ENCODE measurements at regions not wholly inside any gene's neighbourhood (a gene's known extent, or its start where the extent isn't known, plus 50 kb on each side); places are given as distances from the start of the nearest gene placed in this dataset.

DNA sequence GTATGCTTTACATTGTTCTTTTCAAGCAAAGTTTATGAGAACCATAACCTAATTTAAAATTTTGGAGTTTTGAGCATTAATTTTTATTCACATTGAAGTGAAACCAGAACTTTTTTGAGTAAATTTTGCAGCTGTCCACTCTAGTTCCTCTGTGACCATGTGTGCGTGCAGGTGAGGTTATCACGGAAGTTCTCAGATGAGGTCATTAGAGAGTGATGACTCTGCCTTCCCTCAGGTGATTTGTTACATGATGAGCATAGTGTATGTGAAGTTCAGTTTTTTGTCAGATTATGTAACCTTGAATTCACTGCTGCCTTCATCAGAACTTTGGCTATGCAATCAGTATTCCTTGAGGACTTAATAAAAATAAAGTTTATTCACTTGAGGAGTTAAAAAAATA, 828.2 kb downstream of the ADGRL2 start:
- in situ Hi-C loops (cut with MboI; ENCODE audit: low pct_unique_long_range_greater_than_20kb, low sequenced_read_pairs, unreplicated experiment) = no loop called here
- TF ChIP-seq, protein P1, sequence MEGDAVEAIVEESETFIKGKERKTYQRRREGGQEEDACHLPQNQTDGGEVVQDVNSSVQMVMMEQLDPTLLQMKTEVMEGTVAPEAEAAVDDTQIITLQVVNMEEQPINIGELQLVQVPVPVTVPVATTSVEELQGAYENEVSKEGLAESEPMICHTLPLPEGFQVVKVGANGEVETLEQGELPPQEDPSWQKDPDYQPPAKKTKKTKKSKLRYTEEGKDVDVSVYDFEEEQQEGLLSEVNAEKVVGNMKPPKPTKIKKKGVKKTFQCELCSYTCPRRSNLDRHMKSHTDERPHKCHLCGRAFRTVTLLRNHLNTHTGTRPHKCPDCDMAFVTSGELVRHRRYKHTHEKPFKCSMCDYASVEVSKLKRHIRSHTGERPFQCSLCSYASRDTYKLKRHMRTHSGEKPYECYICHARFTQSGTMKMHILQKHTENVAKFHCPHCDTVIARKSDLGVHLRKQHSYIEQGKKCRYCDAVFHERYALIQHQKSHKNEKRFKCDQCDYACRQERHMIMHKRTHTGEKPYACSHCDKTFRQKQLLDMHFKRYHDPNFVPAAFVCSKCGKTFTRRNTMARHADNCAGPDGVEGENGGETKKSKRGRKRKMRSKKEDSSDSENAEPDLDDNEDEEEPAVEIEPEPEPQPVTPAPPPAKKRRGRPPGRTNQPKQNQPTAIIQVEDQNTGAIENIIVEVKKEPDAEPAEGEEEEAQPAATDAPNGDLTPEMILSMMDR (IDR thresholded peaks at IDR 0.05; ENCODE audit: extremely low read depth, insufficient read depth, missing control alignments) = no peak

DNA sequence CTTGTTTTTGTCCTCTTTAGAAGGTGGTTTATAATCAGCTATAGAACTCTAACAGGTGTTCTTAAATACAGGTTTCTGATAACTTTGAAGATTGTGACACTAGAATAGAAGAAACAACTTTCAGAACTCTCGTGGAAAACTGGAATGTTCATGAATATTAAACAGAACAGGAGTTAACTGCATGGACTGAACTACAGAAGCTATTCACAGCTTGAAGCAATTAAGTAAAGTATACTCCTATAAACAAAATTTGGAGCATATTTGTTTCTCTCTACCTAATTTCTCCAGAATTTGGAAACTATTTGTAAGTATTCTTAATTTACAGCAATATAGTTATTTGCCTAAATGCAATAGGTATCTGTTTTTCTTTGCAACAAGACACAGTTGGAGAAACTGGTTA, 824.8 kb downstream of the ADGRL2 start:
- no peak for DNase-seq (ENCODE audit: low spot score)
- in situ Hi-C loops (cut with MboI; ENCODE audit: low pct_unique_long_range_greater_than_20kb, low sequenced_read_pairs, unreplicated experiment) = no loop called here
- TF ChIP-seq, protein P1 (IDR thresholded peaks at IDR 0.05; ENCODE audit: extremely low read depth, insufficient read depth, missing control alignments) = no peak

More for the DNA sequence above, 828.2 kb downstream of the ADGRL2 start:
- no peak for DNase-seq (ENCODE audit: low spot score)

DNA sequence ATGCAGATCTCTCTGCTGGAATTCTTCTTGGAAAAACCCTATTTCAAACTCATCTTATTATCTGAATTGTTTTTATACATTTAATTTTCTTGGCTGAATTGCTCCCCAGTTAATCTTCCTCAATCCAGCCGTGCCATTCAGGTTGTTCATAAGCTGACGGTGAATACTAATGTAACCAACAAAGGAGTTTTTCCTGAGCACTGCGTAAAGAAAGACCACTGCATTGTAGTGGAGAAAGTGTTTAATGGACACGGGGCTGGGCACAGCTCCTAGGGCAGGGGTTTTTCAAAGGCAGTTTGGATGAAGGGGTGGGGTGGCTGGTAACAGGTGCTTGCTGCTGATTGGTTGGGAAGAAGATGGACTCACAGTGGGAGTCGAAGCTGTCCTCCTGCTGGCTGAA, 820.3 kb downstream of the ADGRL2 start:
- no peak for DNase-seq (ENCODE audit: low spot score)
- TF ChIP-seq, protein P1 (IDR thresholded peaks at IDR 0.05; ENCODE audit: extremely low read depth, insufficient read depth, missing control alignments) = no peak
- in situ Hi-C loops (cut with MboI; ENCODE audit: low pct_unique_long_range_greater_than_20kb, low sequenced_read_pairs, unreplicated experiment) = no loop called here

DNA sequence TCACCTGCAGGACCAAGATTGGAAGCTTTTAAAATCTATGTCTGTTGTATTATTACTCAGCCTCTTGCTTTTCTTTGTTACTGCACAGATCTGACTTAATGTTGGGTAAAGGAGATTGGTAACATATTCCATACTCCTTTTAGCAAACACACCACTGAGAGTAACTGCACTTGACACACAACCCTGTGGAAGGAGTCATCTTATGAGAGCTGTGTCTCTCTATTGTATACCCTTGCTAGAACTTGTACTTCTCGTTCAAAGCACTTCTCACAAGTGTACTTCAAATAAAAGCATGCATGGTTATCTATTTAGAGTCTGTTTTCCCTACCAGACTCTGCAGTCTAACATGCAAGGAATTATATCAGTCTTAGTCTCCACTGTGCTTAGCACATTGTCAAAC, 813.4 kb downstream of the ADGRL2 start:
- in situ Hi-C loops (cut with MboI; ENCODE audit: low pct_unique_long_range_greater_than_20kb, low sequenced_read_pairs, unreplicated experiment) = no loop called here
- TF ChIP-seq, protein P1 (IDR thresholded peaks at IDR 0.05; ENCODE audit: extremely low read depth, insufficient read depth, missing control alignments) = no peak
- no peak for DNase-seq (ENCODE audit: low spot score)

DNA sequence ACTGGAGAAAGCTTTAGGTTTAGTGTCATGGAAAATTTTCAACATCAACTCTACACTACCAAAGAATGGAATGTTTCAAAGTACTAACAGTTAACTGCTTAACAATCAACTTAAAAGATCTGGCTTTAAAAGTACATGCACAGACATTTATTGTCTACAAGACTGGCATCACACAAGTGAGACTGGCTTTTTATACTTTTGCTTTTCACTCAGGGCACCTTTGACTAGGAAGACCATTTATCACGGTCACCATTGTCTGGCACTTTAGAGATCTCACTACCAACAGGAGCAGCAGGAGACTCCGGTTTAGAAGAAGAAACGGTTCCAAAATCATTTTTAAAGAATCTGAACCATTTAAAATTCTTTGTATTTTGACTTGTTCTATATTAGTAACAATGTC, 812.3 kb downstream of the ADGRL2 start:
- TF ChIP-seq, protein P1 (IDR thresholded peaks at IDR 0.05; ENCODE audit: extremely low read depth, insufficient read depth, missing control alignments) = no peak
- in situ Hi-C loops (cut with MboI; ENCODE audit: low pct_unique_long_range_greater_than_20kb, low sequenced_read_pairs, unreplicated experiment) = no loop called here
- no peak for DNase-seq (ENCODE audit: low spot score)

DNA sequence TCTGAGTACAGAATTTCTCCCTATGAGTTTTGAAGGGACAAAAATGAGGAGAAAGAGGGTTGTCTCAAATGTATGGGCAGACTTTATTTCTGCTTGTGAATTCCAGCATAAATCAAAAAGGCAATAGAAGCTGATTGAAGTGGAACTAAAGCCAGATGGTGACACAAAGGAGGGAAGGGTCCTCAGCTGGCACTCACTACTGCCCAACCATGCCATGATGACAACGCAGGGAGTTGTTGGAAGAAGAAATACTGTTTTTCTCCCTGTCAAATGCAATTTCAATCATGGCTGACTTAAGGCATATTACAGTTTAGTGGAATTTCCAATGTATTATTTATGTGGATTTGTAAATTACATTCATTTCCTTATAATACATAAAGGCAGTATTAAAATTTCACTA, 805.8 kb downstream of the ADGRL2 start:
- in situ Hi-C loops (cut with MboI; ENCODE audit: low pct_unique_long_range_greater_than_20kb, low sequenced_read_pairs, unreplicated experiment) = no loop called here
- TF ChIP-seq, protein P1 (IDR thresholded peaks at IDR 0.05; ENCODE audit: extremely low read depth, insufficient read depth, missing control alignments) = no peak

DNA sequence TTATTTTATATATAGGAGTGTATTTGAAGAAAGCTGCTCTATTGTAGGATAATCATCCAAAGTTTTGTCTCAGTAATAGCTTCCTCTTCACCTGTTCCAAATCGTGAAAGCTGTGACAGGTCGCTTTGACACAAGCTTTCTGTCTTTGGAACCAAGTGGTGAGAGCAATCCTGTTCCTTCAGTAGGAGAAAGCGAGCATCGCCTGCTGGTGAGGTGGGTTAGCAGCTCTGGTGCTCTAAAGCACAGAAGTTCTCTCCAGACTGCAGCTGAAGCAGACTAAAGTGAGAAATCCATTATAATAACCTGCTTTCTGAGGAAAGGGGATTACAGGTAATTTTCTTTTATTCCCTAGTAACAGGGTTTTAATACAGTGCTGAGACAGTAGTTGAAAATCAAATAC, 803.8 kb downstream of the ADGRL2 start:
- in situ Hi-C loops (cut with MboI; ENCODE audit: low pct_unique_long_range_greater_than_20kb, low sequenced_read_pairs, unreplicated experiment) = no loop called here
- TF ChIP-seq, protein P1 (IDR thresholded peaks at IDR 0.05; ENCODE audit: extremely low read depth, insufficient read depth, missing control alignments) = no peak
- no peak for DNase-seq (ENCODE audit: low spot score)

More for the DNA sequence above, 805.8 kb downstream of the ADGRL2 start:
- DNase-seq (ENCODE audit: low spot score) = no peak

Data from GM13977 (cell line).